ENCODE measurements at regions not wholly inside any gene's neighbourhood (a gene's known extent, or its start where the extent isn't known, plus 50 kb on each side); places are given as distances from the start of the nearest gene placed in this dataset.

DNA sequence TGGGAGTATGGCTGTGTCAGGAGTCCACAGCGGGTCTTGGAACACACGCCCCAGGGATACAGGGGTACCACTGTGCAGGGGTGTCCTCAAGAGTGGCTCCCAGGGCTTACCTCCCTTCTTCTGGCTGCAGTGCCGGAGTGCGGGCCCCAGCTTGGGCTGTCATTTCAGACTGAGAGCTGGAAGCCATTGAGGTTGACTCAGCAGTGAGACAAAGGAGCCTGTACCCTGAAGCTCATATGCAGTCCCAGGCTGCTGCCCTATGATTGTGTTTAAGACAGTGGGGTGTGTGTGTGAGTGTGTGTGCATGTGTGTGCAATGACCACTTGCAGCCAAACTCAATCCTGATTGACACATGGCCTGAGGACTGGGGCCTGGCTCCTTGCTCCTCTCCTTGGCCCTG is 167.7 kb upstream of the AFDN start:
- intact Hi-C loops (cut with DNase I; ENCODE audit: low total_unique reads): no loop called here
- peak; percentile 62 for DNase-seq
- Histone ChIP-seq H3K4me1 (no peaks in the 10 kb centered on the region), H3K27ac (no peak overlapping the region), H3K36me3 (no peaks in the 10 kb centered on the region), H3K9me3 (no peaks in the 10 kb centered on the region), H3K27me3 (replicated peaks in 1 of 7) (no peaks in the 10 kb centered on the region), H3K4me3 (no peak overlapping the region)
- TF ChIP-seq POLR2A (IDR thresholded peaks at IDR 0.05) (no peak), POLR2AphosphoS5 (IDR thresholded peaks at IDR 0.05) (no peak)
- 91 to 96% (median 94%) methylated on average over 4 of the region's 4 CpGs for WGBS, 5 donors

DNA sequence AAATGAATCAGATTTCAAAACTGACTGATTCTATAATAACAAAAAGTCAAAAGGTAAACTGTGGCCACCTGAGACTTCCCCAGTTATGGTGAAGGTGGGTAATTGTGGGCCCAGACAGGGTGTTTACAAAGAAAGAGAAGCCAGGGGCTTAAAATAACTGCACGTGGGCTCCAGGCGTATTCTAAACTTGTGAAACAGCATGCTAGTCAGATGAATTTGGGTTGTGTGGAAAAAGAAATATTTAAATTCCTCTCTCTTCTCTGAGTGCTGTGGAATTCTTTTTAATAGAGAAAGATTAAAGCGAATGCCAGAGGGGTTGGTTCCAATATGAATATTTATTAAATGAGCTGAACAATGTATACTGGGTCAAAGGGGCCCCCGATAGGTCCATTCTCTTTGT is 166.3 kb upstream of the AFDN start:
- Histone ChIP-seq H3K9me3 (no peaks in the 10 kb centered on the region), H3K27me3 (replicated peaks in 1 of 7) (no peaks in the 10 kb centered on the region), H3K4me1 (peaks cover 0 to 12% (median 0%) of the 10 kb centered on the region in 6 donors), H3K4me3 (no peak overlapping the region), H3K36me3 (no peaks in the 10 kb centered on the region), H3K27ac (no peak overlapping the region)
- WGBS, 5 donors: 81 to 91% (median 87%) methylated on average over 4 of the region's 4 CpGs
- no peak for TF ChIP-seq POLR2AphosphoS5 (IDR thresholded peaks at IDR 0.05)
- TF ChIP-seq POLR2A (IDR thresholded peaks at IDR 0.05): no peak
- TF ChIP-seq, protein P1, sequence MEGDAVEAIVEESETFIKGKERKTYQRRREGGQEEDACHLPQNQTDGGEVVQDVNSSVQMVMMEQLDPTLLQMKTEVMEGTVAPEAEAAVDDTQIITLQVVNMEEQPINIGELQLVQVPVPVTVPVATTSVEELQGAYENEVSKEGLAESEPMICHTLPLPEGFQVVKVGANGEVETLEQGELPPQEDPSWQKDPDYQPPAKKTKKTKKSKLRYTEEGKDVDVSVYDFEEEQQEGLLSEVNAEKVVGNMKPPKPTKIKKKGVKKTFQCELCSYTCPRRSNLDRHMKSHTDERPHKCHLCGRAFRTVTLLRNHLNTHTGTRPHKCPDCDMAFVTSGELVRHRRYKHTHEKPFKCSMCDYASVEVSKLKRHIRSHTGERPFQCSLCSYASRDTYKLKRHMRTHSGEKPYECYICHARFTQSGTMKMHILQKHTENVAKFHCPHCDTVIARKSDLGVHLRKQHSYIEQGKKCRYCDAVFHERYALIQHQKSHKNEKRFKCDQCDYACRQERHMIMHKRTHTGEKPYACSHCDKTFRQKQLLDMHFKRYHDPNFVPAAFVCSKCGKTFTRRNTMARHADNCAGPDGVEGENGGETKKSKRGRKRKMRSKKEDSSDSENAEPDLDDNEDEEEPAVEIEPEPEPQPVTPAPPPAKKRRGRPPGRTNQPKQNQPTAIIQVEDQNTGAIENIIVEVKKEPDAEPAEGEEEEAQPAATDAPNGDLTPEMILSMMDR (IDR thresholded peaks at IDR 0.05 in 8 of 11, conservative IDR thresholded peaks at IDR 0.05 in 3 of 11): no peak
- intact Hi-C loops (cut with DNase I; ENCODE audit: low total_unique reads): no loop called here
- DNase-seq: no peak

DNA sequence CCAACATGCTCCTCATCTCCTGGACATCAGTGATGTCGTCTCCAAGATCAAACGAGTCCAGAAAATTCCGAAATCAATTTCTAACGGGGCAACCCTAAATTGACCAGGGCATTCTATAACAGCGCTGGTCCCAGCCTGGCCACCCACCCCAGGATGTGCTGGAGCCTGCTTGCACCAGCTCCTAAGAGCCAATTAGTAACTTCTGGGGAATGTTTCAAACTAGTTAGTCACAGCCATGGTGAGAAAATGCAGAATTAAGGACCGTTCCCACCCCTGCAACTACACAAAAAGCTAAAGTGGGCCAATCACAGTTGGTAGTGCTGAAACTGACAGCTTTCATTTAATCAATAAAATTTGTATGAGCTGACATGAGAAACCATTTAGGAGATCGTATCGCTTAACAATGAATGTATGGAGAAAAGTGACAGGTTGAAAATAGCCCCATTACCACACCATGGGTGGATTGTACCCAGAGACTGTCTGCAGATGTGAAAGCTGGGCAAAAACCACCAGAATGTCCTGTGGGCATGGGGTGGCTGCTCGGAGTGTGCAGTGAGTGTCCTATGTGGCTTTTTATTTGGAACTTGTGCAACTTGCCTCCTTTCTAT is 165.7 kb upstream of the AFDN start:
- H3K27ac ChIP-seq: no peak overlapping the region
- WGBS, 5 donors: 77 to 89% (median 82%) methylated on average over 9 of the region's 9 CpGs
- DNase-seq: peak; percentile 17
- H3K27me3 ChIP-seq (replicated peaks in 1 of 7): no peaks in the 10 kb centered on the region
- peaks cover 0 to 13% (median 0%) of the 10 kb centered on the region in 6 donors for H3K4me1 ChIP-seq
- intact Hi-C loops (cut with DNase I; ENCODE audit: low total_unique reads): no loop called here
- H3K4me3 ChIP-seq: no peak overlapping the region
- H3K36me3 ChIP-seq: no peaks in the 10 kb centered on the region
- no peaks in the 10 kb centered on the region for H3K9me3 ChIP-seq
- TF ChIP-seq, protein P1 (IDR thresholded peaks at IDR 0.05 in 8 of 11, conservative IDR thresholded peaks at IDR 0.05 in 3 of 11): no peak
- no peak for TF ChIP-seq POLR2A (IDR thresholded peaks at IDR 0.05)
- no peak for TF ChIP-seq POLR2AphosphoS5 (IDR thresholded peaks at IDR 0.05)

DNA sequence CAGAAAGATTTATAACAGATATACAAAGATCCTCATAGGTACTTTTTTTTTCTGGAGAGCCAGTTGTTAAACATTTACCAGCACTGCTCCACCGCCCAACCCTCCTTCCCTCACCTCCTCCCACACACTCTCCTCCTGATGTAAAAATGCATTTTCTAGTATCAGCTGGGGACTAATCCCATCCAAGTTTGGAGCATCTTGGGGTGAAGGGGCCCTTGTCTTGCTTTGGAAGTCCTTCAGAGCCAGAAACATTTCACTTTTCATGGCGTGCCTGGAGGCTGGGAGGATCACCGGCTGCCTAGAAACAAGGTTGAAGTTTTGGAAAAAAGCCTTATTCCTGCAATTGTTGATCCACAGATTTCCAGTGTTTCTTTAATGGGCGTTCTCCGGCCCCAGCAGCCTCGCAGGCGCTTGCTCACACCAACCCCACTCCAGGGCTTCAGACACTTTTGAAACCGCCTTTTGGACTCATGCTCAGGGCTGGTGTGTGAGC is 165.1 kb upstream of the AFDN start:
- Histone ChIP-seq H3K36me3 (no peaks in the 10 kb centered on the region), H3K9me3 (no peaks in the 10 kb centered on the region), H3K4me3 (no peak overlapping the region), H3K27me3 (replicated peaks in 1 of 7) (no peaks in the 10 kb centered on the region), H3K4me1 (peaks cover 0 to 13% (median 0%) of the 10 kb centered on the region in 6 donors), H3K27ac (no peak overlapping the region)
- 71 to 91% (median 86%) methylated on average over 8 of the region's 8 CpGs for WGBS, 5 donors
- intact Hi-C loops (cut with DNase I; ENCODE audit: low total_unique reads): no loop called here
- peak; percentile 41 for DNase-seq
- TF ChIP-seq, protein P1 (IDR thresholded peaks at IDR 0.05 in 8 of 11, conservative IDR thresholded peaks at IDR 0.05 in 3 of 11): no peak
- TF ChIP-seq POLR2A (IDR thresholded peaks at IDR 0.05): no peak
- TF ChIP-seq POLR2AphosphoS5 (IDR thresholded peaks at IDR 0.05): no peak
